ENCODE measurements at regions not wholly inside any gene's neighbourhood (a gene's known extent, or its start where the extent isn't known, plus 50 kb on each side); places are given as distances from the start of the nearest gene placed in this dataset.
A peak's percentile ranks its signal among the peaks of the same experiment; 100 is the strongest.

DNA sequence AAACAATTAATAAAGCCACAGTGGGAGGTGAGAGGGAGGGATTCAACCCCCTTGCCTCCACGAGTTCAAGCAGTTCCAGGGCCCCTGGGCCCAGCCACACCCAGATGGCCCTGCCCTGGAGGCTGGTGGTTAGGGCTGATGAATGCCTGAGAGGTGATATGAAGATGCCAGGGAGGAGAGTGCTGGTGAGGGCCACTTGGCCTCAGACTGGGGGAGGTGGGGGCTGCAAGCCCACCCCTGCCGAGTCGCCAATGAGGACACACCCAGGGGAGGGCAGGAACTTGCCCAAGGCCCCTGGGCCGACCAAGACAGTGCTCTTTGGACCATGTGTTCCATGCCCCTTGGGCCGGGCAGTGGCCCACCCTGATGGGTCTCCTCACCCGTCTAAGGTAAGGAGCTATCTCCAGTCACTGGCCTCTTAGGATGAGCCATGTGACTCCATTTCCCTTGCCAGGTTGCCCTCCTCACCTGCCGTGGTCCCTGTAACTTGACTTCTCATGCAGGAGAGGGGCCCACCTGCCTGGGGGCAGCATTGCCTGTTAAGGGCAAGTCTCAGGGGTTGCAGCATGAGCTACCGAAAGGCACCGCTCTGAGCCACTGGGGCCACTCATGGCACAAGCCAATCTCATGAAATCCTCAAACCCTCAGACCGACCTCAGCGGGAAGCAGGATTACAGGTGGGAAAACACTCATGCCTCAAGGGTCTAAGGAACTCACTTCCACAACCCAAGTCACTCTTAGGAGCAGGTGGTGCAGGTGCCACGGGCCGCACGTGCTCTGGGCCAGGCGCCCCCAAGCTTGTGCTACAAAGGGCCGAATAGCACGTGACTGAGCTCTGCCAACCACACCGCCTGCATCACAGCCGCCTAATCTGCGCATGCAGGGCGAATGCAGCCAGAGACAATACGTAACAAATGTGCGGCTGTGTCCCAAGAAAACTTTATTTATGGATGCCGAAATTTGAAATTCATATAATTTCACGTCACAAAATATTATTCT is 147.4 kb upstream of the MLN start:
- DNase-seq: no peak

DNA sequence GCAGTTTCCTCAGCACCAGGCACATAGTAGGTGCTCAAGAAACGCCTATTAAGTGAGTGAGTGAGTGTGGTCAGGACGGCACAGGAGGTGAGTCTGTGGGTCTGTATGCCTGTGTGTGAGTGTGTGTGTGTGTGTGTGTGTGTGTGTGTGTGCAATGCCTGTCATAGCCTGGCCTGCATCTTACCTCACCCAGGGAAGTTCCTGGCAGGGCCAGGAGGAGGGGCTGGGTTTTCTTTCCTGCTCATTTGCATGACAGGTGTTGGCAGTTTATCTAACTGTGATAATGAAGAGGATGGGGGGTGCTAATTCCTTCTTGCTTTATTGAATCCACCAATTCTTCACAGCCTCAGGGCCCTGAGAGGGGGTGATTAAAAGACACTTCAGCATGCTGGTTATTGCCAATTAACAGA is 146.7 kb upstream of the MLN start:
- no peak for DNase-seq

DNA sequence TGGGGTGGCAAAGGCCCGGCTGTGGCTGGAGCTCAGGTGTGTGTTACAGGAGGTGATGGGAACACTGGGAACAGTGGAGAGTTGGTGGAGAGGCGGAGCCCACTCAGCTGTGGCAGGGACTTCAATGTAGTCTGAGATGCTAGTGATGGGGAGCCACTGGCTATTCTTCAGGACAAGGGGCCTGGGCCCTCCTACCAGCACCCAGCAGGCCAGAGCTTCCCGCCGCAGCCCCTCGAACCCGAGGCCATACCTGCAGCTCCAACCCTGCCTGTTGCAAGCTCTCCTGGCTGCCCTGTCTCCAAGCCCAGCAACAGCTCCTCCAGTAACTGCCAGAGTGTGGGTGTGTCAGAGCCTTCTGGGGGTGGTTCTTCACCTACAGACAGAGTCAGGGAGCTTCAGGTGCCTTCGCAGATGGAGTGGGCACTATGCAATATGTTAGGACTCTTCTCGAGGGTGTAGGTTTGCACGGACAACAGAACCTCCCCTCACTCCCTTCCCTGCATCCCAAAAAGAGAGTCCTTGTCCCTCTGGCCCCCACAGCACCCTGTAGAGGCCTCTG is 146.2 kb upstream of the MLN start:
- no peak for DNase-seq

DNA sequence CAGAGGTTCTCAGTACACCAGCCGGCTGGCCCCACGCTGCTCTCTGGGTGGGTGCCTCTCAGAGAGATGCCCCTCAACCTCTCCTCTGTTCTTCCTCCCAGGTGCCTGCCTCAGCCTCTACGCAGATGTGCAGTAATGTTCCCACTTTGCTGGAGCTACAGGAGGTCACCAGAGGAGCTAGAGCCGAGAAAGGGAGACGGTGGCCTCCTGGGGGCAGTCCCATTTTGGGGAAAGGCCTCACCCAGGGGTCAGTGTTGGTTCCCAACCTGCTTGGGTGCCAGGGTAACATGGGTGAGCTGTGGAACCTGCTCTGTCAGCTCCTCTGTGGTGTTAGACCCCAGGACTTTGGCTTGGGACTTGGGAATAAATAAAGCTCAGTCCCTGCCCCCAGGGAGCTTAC is 145.3 kb upstream of the MLN start:
- no peak for DNase-seq

DNA sequence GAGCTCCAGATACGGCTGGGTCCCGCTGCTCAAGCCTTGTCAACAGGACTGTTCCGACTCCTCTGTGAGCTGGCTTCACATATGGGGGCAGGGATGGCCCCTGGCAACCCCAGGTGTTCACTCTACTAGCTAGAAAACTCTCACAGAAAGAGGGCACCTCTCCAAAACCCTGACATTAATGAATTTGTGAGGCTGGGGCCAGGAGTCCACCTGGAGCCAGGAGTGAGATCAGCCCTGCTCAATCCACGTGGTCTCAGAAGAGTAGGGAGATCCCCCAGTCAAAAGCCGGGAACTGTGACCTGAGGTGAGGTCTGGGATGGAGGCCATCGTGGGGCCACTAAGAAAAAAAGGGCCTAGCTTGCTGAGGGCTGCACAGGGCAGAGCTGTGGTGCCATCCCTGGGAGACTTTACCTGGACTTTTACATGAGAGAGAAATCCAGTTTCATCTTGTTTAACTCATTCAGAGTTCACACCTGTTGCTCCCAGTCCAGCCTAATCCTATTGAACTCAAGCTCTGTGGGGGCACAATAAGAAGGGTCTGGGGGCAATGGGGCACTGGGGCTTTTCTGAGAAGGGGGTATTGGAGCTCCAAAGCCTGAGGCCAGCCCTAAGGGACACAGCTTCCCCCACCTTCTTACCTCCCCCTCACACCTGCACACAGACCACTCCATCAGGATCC is 144.3 kb upstream of the MLN start:
- DNase-seq: no peak

DNA sequence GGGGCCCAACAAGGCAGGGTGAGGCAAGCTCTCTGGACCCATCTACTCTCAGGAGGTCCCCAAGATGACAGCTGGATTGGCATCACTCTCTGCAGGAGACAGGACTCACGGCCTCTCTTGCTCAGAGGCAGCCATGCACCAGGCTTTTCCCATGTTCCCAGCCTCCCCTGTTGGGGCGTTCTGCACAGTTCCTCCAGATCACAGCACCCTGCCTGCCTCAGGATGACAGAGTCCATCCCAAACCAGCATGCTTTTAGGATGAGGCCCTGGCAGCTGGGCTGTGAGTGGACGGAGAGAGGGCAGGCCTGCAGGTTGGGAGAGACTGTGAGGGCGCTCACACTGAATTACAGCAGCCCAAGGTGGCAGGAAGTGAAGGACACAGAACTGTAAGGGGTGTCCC is 143.2 kb upstream of the MLN start:
- no peak for DNase-seq

DNA sequence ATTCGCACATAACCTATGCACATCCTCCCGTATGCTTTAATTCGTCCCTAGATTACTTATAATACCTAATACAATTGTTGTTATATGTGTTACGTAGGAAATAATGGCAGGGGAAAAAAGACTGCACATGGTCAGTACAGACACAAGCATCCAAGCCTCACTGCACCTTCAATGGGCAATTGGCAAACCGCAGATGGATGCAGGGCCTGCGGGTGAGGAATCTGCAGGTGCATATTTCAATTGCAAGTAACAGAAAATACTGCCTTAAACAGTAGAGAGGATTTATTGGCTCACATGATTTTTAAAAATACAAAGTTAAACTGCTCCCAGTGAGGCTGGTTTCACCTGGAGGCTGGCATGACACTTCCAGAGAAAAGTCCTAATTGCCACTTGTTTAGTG is 142.1 kb upstream of the MLN start:
- DNase-seq: no peak

DNA sequence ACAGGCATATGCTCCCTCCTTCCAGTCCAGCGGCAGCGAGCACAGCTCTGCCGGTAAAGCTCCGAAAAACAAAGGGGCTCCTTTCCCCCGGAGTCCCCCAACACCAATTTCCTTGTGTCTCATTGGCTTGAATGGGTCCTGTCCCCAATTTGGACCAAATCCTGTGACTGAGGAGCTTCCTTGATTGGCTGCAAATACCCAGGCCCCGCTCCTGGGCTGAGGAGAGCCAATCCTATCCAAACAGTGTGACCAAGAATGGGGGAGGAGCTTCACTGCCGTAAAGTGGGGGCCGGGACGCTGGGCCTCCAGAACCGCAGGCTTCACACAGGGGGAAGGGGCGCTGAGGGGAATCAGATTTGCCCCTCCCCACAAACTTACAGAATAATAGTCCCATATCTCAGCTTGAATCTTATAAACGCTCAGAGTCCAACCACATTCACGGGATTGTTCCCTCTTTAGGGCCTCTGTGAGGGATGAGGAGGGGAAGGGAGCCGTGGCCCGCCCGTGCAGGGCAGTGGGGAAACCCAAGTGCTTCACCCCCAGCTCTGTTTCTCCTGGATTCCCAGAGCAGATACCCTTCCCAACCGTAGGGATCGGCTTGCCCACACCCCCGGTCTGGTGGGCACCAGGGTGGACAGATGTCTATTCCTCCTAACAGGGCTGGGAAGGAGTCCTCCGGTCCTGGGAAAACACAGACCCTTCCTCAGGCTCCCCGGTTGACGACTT is 141.0 kb upstream of the MLN start:
- no peak for DNase-seq

DNA sequence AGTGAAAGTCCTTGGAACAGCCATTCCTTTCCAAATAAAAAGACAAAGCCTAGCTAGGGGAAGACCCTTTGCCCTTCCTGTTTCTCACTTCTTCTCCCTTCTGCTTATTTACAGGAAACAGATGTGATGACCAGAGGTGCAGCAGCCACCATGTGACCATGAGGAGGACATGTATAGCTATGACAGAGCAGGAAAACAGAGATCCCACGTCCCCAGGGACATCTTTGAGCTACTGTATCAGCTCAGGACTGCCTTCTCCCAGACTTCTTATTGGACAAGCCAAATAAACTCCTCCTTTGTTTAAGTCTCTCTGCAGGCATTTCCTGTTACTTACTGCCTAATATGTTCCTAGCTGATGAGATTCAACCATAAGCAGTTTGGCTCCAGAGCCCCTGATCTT is 133.1 kb upstream of the MLN start:
- DNase-seq: no peak

DNA sequence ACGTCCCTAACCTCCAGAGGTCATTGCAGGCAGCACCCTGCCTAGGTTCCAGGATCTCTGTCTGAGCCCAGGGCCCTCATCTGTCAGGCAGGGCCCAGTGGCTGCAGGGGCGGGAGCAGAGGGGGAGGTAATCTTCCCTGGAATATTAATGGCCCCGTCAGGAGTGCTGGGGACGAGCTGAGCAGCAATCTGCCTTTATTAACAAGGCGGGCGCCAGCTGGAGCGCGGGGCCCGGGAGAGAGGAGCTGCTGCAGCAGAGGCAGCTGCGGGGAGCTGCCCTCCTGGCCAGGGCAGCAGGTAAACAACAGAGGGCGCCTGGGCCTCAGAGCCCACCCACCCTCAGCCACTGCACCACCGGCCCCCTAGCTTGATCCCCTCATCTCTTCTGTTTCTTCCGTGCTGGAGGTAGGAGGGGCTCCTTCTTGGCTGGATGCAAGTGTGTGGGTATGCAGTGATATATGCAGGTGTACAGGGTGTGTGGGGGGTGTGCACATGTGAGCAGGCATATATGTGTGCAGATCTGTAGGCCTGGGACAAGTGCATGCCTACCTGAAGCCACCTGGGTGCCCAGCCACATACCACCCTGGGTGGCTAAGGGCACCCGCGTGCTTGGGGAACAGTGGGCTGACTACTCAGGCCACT is 131.8 kb upstream of the MLN start:
- DNase-seq: peak in 2 of 56 donors; percentile 20 to 22

DNA sequence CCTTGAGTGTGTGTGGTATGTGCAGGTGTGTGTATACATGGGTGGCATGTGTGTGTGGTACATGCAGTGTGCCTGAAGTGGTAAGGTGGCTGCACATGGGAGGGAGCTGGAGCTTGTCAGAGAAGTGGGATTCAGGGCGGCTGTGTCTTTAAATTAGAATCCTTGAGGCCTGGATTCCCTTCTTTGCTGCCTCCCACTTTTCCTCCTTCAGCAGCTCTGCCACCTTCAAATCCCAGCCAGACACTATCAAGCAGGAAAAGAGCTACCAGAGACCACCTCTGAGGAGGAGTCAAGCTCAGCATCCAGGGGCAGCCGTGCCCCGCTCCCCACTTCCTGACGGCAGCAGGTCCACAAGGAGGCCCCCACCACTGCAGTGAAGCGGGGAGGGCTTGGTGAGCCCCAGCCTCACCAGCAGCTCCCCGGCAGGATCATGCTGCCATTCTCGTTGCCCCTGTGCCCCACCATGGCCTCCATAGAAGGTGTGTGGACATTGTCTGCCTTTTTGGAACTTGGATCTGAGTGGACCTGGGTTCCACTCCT is 131.0 kb upstream of the MLN start:
- peak in 1 of 56 donors; percentile 3 for DNase-seq

DNA sequence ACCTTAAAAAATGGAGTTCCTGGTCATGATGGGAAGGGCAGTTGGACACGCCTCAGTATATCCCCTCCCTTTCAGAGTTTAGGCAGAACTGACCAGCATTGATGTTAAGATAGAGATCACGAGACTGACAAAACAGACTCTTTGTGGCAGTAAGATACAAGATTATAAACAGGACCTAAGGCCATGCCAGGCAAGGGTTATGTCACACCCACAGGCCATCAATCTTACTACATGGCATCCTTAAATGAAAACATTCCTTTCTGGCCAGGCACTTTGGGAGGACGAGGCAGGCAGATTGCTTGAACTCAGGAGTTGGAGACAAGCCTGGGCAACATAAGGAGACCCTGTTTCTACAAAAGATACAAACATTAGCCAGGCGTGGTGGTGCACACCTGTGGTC is 129.3 kb upstream of the MLN start:
- DNase-seq: no peak

DNA sequence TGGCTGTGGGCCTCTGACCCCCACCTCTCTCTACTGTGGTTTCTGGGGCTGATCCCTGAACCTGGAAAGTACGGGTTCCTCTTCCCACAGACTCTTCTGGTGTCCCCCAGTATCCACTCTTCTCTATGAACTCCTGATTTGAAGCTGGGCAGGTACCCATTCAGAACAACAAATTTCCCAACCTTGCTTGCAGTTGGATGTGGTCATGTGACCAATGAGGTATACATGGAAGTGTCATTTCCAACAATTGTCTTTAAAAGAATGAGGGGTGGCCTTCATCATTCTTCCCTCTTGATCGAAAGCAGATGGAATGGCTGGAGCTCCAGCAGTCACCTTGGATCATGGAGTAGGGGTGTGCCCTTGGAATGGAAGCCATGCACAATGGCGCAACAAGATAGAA is 128.0 kb upstream of the MLN start:
- no peak for DNase-seq

DNA sequence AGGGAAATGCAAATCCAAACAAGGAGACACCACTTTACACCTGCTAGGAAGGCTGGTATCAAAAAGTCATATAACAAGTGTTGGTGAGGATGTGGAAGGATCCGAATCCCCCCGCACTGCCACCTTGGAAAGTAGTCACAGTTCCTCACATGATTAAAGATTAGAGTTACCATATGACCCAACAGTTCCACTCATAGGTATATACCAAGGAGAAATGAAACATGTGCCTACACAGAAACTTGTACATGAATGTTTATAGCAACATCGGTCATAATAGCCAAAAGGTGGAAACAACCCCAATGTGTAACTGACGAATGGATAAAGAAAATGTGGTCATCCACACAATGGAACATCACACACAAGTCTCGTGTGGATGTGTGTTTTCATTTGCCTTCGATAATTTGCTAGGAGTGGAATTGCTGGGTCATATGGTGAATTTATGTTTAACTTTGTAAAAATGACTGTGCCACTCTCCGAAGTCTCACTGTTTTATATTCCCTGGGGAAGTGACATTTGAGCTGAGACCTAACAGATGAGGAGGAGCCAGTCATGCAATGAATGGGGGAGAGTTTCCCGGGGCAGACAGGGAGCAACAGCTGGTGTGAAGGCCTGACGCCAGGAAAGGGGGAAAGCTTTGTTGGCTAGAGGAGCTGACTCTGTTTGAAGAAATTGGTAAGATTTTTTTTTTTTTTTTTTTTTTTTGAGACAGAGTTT is 125.9 kb upstream of the MLN start:
- no peak for DNase-seq

DNA sequence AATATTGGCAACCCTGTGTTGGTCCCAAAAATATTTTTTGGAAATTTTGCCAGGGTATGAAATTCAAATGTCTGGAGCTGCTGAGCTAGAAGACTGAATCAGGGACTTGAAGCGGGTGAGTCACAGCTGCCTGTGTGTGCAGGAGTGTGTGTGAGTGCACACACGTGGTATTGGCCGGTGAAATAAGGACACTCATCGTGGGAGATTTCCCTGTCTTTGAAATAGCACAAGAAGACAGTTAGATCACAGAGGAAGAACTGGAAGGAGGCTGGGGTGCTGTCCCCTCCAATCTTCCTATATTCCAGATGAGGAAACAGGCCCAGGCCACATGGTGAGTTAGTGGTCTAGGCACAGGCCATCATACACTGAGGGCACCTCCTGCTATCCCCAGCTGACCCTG is 123.8 kb upstream of the MLN start:
- peak in 21 of 56 donors; percentile 2 to 63 (median 16) for DNase-seq

DNA sequence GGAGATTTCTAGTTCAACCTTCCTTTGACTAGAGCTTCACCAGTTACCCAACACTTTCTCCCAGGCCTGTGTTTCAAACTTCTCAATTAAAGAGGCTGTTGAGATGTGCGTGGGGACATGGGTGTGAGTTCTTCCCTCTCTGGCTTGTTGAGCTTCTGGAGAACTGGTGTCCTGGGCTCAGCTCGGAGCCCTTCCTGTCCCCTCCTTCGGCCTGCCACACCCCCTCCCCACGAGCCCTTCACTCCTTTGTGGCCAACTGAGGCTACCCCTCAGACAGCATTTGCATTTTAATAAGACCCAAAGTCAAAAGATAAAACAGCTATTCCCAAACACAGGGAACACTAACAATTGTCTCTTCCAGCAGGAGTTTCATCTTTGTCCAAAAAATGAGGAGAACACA is 123.3 kb upstream of the MLN start:
- DNase-seq: no peak

DNA sequence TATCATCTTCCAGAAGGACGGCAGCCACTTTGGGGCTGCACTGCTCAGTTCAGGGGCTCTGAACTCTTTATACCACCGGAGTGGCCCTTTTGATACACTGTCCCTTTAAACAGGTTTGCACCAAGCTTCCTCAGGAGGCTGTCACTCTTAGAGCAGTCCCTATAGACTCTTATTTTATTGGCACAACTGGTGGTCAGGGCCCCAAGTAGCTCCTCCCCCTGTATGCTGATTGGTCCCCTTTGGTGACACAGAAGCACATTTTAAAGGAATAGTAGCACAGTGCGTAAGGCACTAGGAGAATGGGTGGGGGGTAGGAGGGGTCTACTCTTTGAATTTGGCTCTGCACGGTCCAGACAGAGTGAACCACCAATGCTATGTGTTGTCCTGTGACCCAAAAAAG is 122.6 kb upstream of the MLN start:
- DNase-seq: no peak

DNA sequence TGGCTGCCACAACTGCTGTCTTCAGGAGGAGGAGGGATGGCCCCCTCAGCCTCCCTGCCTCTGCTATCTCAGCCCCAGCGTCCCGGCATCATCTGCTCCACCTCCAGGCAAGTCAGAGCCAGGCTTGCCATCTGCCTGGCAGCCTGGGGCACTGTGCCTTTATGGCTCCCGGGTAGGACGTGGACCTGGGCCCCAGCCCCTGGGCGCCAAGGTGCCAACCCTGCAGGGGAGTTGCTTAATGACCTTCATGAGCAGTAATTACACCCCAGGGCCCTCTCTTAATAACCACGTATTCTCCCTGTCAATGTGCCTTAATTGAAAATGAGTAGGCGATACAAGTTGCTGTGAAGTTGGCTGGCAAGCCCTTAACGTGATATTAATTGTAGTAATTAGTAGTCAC is 122.1 kb upstream of the MLN start:
- no peak for DNase-seq

DNA sequence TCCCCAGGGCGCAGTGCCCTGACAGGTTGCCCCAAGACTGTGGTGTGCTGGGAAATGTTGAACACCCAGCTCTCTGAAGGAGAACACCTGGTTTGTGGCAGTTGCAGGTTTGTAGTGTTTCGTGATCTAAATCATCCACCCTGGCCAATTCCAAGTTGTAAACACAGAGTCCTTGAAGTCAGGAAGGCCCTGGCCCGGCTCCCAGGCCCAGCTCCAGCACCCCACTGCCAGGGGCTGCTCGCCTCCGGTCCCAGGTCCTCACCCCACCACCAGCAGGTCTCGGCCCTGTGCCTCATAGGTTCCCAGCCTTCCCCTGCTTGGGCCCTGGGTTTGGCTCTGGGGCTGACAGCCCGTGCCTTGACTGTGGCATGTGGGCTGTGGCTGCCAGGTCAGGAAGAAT is 121.4 kb upstream of the MLN start:
- DNase-seq: no peak

DNA sequence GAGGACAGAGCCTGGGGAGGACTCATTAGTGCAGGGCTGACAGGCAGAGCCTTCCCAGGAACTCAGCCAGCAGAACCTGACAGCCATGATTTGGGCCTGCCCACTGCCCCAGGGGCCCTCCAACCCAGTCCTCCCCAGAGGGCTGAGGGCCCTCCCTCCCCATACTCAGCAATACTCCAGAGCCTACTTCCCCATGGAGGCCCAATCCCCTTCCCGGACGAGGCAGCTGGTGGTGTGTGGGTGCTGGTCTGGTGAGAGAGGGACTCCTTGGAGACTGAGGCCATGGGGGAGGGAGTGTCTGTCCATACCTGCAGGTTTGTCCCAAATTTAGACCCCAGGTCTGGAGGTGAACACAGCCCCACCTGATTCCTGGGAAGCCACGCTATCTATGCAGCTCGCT is 120.9 kb upstream of the MLN start:
- DNase-seq: no peak
